ENCODE measurements at regions not wholly inside any gene's neighbourhood (a gene's known extent, or its start where the extent isn't known, plus 50 kb on each side); places are given as distances from the start of the nearest gene placed in this dataset.
A peak's percentile ranks its signal among the peaks of the same experiment; 100 is the strongest.

DNA sequence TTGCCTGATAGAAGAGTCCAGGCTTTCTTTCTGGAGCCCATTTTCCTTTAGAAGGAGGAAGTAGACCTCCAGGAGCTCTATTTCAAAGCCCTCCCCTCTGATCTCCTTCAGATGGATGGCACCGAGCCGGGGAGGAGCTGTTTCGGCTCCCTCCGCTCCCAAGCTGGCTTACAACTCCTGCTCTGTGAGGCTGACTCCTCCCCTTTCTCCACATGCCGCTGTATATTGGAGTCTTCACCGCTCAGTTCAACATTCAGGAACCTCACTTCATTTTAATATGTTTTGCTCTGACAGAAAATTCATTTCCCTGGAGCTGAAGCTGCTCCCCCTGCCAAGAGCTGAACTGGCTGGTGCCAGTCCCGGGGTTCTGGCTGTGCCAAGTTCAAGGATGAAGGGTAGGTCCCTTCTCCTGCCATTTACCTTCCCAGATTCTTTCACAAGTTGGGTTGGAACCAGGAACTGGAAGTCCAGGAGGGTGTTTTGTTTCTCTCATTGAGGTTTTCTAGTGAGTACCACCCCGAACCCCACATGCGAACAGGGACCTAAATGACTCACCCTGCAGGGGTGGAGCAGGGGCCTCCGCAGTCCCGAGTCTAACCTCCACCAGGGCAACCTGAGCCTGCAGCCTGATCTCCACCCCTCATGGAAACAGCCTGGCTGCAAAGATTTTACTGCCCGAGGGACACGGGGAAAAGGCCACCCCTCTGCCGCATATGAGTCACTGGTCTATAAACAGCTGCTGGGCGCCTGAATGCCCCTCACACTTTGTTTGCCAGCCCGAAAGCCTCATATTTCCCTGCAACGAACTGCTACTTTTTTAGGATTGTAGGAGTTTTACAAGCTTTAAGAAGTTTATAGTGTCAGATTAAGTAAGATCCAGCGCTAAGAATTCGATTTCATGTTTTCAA is 68.6 kb upstream of the FOXA2 start:
- no peak for DNase-seq (ENCODE audit: low spot score)

DNA sequence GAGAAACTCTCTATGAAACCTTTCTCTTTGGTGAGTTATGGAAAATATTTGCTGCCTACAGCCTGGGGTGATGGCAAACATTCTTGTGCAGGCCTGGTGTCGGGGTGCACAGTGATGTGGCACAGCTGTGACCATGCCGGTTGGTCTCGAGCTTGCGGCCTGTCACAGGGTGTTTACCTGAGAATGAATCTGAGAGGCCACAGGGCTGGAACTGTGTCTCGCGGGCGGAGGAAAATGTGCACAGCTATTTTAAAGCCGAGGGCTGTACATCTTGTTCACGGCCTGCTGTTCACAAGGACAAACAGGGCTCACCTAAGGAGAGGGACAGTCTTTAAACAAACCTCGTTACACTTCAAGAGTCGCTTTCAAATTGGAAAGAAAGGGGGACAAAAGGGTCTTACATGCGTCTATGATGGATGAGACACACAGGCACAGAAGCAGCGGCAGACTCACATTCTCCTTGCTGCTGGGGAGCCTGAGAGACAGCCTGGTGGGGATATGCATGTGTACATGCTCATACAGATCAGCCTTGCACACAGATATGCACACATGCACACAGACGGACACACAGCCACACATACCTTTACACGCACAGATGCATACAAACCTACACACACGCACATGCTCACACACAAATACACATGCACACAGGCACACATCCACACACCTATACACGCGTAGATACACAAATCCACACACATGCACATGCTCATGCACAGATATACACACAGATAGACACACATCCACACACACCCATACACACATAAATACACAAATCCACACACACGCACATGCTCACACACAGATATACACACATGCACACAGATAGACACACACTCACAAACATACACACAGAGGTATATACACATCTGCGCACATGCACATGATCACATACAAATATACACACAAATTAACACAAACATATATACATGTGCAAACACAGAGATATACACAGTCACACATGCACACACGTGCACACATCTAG is 69.6 kb upstream of the FOXA2 start:
- no peak for DNase-seq (ENCODE audit: low spot score)

DNA sequence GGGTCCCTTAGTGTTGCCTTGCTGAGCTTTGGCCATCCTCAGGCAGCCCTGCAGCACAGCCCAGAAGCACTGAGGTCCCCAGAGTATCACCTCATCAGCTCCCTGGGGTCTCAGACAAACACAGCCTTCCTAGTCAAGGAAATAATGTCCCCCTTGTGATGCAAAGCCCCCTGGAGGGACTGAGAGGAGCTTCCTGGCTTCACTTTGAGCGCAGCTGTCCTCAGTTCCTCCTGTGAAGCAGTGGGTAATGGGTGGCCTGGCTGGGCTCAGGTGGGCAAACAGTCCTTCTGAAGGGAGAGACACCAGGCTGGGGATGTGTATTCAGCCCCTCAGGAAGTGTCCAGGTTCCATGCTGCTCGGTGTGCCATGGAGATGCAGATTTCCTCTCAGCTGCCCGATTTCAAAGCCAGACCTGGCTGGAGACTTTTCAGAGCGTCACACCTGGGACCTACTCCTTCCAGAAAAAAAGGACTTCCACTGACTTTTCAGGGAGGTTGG is 79.2 kb upstream of the FOXA2 start:
- no peak for DNase-seq (ENCODE audit: low spot score)

DNA sequence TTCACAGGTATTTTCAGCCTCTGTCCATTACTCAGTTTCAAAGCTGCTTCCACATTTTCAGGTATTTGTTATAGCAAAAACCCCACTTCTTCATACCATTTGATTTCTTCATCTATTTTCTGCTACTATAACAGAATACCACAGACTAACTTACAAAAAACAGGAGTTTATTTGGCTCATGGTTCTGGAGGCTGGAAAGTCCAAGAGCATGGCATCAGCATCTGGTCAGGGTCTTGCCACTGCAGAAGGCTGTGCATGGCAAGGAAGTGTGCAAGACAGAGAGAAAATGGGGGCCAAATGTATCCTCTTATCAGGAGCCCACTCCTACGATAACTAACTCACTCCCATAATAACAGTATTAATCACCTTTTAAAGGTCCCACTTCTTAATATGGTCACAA is 82.8 kb upstream of the FOXA2 start:
- no peak for DNase-seq (ENCODE audit: low spot score)

DNA sequence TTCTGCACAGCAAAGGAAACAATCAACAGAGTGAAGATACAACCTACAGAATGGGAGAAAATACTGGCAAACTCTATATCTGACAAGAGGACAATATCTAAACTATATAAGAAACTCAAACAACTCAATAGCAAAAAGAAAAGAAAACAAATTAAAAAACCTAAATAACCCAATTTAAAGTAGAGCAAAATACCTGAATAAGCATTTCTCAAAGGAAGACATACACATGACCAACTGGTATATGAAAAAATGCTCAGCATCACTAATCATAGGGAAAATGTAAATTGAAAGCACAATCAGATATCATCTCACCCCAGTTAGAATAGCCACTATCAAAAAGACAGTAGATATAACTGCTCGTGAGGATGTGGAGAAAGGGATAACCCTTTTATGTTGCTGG is 87.8 kb upstream of the FOXA2 start:
- no peak for DNase-seq (ENCODE audit: low spot score)

DNA sequence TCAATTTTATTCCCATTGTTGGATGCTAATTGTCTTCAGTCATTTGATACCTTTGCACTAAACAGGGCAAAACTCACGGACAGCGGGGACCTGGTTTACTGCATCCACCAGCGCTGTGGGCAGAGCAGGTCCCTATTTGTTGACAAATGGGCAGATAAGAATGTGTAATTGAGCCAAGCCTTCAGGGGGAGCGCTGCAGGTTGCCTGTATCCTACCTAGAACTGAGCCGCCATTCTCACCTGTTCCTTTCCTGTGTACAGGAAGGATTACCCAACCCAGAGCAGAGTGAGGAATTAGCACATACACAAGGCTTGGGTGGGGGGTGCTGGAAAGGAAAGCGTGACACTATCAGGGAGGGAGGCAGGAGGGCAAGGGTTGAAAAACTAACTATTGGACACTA is 89.1 kb upstream of the FOXA2 start:
- no peak for DNase-seq (ENCODE audit: low spot score)

DNA sequence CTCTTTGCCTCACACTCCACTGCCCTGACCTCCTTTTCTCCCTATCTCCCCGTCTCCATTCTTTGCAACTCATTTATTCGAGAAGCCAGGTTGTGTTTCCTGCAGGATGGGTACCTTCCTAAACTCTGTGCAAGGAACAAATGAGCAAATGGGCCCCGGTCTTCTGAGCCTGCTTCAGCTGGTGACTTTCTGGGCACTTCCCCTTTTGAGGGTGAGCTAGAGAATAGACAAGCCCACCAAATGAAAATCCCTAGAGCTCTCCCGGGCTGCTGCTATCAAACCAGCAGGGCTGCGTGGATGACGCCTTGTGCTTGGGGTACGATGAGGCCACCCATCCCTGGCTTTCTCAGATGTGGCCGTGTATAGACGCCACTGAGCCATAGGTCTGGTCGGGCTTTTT is 91.0 kb upstream of the FOXA2 start:
- no peak for DNase-seq (ENCODE audit: low spot score)

DNA sequence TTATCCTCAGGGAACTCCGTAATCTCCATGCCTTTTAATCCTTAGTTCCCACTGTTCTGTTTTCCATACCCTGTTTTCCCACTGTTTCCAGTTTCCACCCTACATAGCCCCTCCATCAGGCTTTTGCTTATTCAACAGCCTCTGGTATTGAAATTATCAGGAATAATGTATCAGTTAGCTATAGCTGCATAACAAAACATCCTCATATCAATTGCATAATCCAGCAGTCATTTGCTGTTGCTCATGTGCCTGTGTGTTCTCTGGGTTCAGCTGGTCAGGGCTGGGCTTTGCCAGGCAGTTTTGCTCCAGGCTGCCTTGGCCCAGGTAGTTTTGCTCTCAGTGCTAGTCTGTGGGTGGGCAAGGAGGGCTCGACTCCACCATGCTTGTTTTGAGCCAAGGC is 94.3 kb upstream of the FOXA2 start:
- no peak for DNase-seq (ENCODE audit: low spot score)

DNA sequence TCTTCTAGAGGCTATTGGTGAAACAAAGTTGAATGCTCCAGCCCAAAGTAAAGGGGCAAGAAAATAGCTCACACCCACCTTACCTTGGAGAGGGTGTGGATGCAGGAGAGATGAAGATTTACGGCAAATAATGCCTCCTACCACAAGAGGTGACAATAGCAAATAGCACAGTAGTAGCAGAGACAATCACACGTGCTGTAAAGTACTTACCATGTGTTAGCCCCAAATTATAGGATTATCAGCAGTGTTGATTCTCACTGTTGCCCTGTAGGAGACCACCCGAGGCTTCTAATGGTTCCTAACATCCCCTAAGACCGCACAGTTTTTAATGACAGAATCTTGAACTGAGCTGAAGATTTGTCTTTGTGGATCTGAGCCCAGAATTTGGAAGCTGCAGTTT is 94.8 kb upstream of the FOXA2 start:
- no peak for DNase-seq (ENCODE audit: low spot score)

DNA sequence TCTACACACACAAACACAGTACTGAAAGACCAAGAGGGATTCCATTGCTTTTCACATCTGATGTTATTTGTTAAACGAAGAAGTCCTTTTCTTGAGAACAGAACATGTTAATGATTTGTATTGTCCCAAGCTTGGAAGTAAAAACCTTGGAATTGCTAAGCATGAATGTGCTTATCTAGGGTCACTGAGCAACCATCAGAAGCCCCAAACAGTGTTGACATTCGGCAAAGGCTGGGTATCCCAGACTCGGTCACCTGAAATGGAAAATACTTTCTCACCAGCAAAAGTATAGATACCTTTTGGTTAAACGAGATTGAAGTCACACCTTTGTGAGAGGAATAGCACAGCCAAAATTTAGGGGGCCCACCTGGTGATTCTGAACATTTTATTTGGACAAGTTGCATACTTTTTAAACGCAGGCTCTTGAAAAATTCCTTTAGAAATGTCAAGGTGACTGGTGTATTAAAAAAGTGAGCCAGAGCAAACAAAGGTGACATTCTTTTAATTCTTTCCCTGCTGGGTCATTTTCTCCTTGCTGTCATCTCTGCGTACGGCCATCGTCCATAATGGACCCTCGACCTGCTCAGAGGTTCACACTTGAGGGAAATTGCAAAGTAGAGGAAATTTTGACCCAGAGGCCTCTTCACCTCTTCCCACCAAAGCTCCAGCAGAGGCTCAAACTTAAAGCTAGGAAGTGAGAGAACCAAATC is 95.8 kb upstream of the FOXA2 start:
- no peak for DNase-seq (ENCODE audit: low spot score)

DNA sequence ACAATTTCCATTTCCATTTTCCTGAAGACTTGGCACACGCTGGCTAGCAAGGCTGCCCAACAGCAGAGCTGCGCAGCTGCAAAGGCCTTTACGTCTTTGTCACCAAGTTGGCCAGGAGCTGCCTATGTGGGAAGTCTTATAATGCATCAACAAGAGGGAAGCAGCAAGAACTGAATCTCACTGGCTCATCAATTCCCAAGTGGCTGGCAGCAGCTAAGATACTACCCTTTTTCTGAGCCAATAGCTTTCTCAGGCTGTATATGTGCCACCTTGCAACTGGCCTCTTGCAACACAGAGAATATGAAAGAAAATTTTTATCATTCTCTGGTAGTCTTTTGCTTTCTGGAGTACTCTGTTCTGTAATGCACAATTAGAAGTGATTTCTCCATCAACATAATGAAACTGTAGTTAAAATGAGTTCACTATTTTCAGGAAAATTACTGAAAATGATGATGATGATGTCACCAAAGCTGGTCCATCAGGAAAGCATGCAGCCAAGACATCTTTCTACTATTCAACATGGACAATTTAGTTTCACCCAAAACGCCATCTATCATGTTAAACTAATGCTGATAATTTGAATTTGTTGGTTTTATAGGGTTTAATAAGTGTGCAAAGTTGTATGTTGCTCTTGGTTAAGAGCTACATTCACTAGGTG is 97.3 kb upstream of the FOXA2 start:
- no peak for DNase-seq (ENCODE audit: low spot score)

DNA sequence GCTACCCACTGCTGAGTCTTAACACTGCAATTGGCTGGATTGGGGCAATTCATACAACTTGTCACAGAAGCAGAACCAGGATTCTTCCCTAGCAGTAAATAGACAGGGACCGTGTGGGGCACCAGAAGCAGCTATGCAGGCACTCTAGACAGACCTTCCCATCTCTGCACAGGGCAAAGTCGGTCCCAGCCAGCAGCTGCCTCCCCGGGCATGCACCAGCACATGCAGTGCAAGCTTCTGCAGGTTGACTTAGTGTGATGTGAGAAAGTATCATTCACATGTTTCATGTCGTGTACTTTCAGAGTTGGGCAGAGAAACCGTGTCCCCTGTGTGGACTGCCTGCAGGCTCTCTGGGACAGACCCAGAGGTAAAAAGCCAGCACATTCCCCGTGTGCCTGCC is 98.0 kb upstream of the FOXA2 start:
- no peak for DNase-seq (ENCODE audit: low spot score)

DNA sequence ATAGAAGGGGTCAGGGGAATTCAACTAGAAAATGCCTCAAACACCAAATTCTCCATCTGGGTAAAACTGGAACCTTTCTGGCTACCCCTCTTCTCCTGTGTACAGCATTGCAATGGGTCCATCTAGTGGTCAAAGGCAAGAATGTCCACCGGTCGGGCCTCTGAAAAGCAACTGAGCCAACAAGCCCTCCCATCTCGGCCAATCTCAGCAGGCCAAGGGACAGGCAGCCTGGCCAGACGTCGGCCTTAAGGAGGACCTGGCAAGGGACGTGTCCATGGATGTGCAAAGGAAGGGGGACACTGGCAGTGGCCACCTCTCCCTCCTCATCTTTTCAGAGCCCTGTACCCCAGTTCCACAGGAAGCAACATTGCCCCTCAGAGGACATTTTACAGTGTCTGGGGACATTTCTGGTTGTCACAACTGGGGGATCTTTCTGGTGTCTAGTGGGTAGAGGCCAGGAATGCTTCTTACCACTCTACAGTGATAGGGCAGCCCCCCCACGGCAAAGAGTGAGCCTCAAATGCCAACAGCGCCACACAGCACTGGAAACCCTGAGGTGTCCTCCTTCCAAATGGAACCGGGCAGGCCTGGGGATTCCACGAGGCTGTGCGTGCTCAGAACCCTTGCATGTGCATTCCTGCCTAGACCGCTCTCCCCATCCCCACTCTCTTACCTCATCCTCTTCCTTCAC is 99.8 kb upstream of the FOXA2 start:
- DNase-seq (ENCODE audit: low spot score), result peak; percentile 6

DNA sequence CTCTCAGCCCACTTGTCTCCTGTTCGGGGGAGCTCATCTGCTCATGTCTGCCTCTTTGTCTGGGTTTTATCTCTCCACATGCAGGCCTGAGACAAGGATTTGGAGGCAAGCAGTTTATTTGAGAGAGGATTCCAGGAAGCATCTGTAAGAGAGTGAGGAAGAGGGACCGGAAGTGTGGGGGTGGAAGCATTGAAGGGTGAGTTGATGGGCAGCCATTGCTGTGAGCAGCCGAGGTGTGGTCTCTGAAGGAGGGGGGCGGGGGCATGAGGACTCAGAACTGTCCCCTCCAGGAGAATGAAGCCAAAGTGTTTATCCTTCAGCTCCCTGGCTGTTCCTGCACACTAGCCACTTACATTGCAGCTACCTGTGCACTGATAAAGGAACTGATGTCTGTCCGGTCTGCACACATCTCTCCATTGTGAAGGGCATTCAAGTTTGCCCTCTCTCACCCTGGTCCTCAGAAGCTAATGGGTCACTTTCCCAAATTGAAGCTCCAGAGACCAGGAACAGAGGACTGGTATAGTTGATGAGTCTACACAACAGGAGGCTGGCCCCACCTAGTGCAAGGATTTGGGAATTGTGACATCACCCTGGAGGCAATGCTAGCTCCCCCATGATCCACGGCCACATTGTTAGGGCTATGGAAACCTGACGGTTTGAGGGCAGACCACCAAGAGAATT is 100.5 kb upstream of the FOXA2 start:
- DNase-seq (ENCODE audit: low spot score), result no peak

DNA sequence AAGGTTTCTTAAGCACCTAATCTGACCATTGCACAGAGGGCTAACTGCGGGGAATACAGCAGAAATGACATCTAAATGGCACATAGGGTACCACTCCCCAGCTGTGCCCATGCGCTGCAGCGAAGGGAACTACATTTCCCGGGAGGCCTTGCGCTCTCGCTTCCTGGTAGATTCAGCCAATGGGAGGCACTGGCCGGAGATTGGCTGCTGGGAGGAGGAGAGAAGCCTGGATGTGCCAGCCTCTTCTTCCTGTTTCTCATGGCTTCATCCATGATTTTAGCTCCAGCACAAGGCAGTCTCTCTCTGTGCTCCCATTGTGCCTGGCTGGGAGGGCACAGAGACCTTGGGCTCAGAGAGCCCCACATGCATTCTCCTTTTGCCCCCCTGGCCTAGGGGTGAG is 101.7 kb upstream of the FOXA2 start:
- no peak for DNase-seq (ENCODE audit: low spot score)

DNA sequence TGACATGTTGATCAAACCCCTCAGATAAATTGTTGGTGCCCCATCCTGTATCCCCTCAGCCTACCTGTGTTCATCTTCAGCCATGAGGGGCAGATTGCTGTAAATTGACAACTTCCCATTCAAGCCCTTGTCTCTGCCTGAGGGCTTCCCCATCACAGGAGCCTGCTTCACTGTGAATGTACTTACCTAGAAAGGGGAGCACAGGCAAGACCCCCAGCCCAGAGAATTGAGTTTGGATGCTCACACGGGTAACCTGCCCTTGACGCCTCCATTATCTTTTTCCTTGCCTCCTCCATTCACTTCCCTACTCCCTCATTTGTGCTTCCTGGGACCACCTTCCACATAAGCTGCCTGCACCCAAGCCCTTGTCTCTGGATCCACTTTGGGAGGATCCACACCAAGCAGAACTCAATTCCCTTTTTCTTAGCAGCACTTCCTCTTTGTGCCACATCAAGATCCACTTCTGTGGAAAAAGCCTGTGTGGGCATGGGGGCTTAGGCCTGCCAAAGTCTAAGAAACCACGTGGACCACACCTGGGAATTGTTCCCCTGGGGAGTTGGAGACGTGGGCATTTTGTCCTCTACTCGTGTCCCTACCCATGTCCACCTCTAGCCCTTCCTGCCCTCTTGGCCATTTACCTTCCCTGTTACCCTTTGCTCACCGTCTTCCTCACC is 103.4 kb upstream of the FOXA2 start:
- DNase-seq (ENCODE audit: low spot score), result no peak

DNA sequence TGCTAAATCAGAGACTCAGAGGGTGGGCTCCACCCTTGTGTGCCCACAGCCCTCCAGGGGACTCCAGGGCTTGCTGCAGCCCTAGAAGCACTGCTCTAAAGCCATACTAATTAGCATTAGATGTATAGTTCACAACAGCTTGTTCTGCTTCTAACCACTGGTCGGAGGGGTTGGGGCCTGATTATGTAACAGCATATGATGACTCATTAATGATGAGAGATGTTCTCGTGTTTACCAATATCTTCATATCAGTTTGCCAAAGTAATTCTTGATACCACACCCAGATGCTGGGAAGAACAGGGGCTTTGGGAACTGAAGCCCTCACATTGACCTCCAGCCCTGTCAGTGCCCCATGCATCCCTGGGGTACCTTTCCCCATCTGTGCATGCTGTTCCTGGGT is 104.1 kb upstream of the FOXA2 start:
- peak; percentile 1 for DNase-seq (ENCODE audit: low spot score)

DNA sequence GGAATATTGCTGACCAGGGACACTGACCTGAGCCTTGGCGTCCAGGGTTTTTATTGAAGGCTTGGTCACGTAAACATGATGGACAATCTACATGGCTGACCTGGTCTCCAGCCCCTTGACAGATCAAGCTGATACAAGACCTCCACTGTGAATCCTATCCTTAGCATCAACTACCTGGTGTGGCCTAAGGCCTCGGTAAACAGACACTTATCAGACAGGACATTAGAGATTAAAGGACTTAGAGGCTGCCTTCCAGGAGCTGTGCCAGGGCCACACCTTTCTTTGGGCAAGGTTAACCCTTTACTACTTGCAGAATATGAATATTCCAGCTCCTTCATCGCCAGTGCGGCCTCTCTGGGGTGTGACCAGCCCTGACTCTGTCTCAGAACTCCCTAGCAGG is 104.9 kb upstream of the FOXA2 start:
- no peak for DNase-seq (ENCODE audit: low spot score)

DNA sequence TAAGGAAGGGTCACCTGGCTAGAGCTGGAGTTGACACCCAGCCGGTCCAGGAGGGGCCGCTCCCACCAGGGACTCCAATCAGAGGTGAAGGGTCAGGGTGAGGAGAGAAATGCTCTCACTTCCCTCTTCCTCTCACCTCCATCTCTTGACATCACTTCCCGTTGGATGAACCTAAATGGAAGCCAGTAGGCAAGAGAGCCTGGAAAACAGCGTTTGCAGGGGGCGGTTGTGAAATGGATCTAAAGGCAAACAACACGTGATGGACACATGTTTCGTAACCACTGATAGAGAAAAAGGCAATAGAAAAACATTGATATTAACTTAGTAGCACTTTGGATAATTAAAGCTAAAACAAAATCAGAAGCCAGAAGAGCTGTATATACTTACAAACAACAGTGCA is 105.6 kb upstream of the FOXA2 start:
- DNase-seq (ENCODE audit: low spot score), result no peak

DNA sequence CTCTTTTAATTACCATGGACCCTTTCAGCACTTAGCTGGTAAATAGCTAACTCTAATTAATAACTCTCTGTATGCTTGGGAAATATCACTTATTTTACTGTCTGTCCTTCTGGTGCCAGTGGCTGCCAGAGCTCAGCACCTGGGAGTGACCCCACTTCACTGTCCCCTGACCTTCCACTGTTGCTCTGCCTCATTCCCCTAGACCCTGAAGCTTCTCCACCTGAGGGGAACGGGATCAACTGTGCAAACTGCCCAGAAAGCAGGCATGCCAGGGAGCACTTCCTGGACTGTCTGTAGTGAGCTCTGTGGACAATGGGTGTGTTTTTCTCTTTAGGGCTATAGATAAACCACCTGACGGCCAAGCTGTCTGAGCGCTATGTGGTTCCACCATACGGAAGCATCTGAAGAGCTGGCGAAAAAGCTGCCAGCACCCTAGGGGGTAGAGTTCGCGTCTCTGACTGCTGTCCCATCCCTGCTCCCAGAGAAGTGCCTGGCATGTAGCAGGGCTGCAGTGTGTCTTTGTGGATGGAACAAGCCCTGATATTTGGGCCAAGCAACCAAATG is 106.3 kb upstream of the FOXA2 start:
- DNase-seq (ENCODE audit: low spot score), result no peak

All from CD4-positive, alpha-beta T cell treated with Interleukin-2 at 100 ng/mL for 4 hours (primary cell).